ENCODE measurements at regions not wholly inside any gene's neighbourhood (a gene's known extent, or its start where the extent isn't known, plus 50 kb on each side); places are given as distances from the start of the nearest gene placed in this dataset.

GRCh38 chr13:51518827-51519226, 65.4 kb upstream of the WDFY2 start (continued):
- TF ChIP-seq CTCF (IDR thresholded peaks at IDR 0.05; ENCODE audit: control extremely low read depth in 1 of 3, insufficient read depth in 1 of 3, low read depth in 1 of 3, low read length in 3 of 3), result no peak
- no peak for TF ChIP-seq RXRA (IDR thresholded peaks at IDR 0.05; ENCODE audit: insufficient read depth, low read depth, low read length)
- TF ChIP-seq JUND (IDR thresholded peaks at IDR 0.05; ENCODE audit: low read length), result no peak

All from H1 (cell line).